Peyer's patch (tissue), 4 donors: ENCODE measurements at regions not wholly inside any gene's neighbourhood (a gene's known extent, or its start where the extent isn't known, plus 50 kb on each side); places are given as distances from the start of the nearest gene placed in this dataset.

ENCODE experiments used
- POLR2A ChIP-seq, 2 donors: fragments of 450-650 bp; IDR thresholded peaks; one replicate each; pipeline ENCODE4 v1.5.1; 2017; ENCODE audit warnings: antibody characterized with exemption in 2 of 2, mild to moderate bottlenecking in 2 of 2, moderate library complexity in 2 of 2
- TF ChIP-seq, protein P1 (sequence below), 6 experiments: fragments of 450-650 bp in 4 of 6; fragments of 200-600 bp in 2 of 6; sonication (generic) in 1 of 6; IDR thresholded peaks; one replicate each; pipeline ENCODE4 v1.5.1; 2017 to 2019; ENCODE audit warnings: antibody characterized with exemption in 6 of 6, mild to moderate bottlenecking in 3 of 6, moderate library complexity in 1 of 6

DNA sequence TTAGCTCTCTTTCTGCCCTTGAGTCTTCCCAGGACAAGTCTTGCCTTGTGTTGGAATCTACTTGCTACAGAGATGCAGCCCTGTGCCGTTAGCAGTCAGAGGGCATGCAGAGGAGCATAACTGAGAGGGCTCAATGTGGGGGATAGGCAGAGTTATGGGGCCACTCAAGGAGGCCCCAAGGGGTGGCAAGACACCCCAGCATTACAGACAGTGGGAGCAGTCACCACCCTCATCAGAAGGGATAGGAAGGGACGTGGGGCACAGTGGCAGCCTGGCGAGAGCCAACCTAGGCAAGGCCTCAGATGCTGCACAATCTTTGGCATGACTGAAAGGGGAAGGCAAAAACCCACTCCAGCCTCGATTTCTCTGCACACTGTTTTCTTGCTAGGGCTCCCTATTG is 169.1 kb downstream of the TMEM18 start:
- no peak for TF ChIP-seq POLR2A (IDR thresholded peaks at IDR 0.05)
- TF ChIP-seq, protein P1, sequence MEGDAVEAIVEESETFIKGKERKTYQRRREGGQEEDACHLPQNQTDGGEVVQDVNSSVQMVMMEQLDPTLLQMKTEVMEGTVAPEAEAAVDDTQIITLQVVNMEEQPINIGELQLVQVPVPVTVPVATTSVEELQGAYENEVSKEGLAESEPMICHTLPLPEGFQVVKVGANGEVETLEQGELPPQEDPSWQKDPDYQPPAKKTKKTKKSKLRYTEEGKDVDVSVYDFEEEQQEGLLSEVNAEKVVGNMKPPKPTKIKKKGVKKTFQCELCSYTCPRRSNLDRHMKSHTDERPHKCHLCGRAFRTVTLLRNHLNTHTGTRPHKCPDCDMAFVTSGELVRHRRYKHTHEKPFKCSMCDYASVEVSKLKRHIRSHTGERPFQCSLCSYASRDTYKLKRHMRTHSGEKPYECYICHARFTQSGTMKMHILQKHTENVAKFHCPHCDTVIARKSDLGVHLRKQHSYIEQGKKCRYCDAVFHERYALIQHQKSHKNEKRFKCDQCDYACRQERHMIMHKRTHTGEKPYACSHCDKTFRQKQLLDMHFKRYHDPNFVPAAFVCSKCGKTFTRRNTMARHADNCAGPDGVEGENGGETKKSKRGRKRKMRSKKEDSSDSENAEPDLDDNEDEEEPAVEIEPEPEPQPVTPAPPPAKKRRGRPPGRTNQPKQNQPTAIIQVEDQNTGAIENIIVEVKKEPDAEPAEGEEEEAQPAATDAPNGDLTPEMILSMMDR (IDR thresholded peaks at IDR 0.05): no peak
